Activated CD8-positive, alpha-beta T cell treated with anti-CD3 and anti-CD28 coated beads, Interleukin-2, amount 10 ng/mL, durations not matched to agents 7 days and 5 days (primary cell): ENCODE measurements at regions not wholly inside any gene's neighbourhood (a gene's known extent, or its start where the extent isn't known, plus 50 kb on each side); places are given as distances from the start of the nearest gene placed in this dataset.

ENCODE experiments used
- ATAC-seq: fragments of 150-1000 bp; cut with Tn5 transposase; one replicate; pipeline ENCODE4 v1.10.0; 2021; ENCODE audit warnings: moderate library complexity
- CTCF ChIA-PET: fragments of 350-600 bp; sonication (Branson Sonifier 250); formaldehyde crosslinking; loops from one replicate; lab custom pipeline; 2021; ENCODE audit warnings: antibody characterized with exemption; lab: Charles Lee
- POLR2A ChIA-PET: fragments of 350-600 bp; sonication (Branson Sonifier 250); formaldehyde crosslinking; loops from one replicate; lab custom pipeline; 2021; ENCODE audit warnings: antibody characterized with exemption; lab: Charles Lee
- DNase-seq: peaks from one replicate; pipeline ENCODE4 v3.0.0-alpha.2; 2020
- H3K27ac Mint-ChIP-seq: one replicate; pipeline ENCODE4 v1.8.0; 2021; ENCODE audit warnings: mild to moderate bottlenecking, mixed read lengths
- H3K27me3 Mint-ChIP-seq: one replicate; pipeline ENCODE4 v1.8.0; 2021; ENCODE audit warnings: low read depth, mixed read lengths
- H3K36me3 Mint-ChIP-seq: one replicate; pipeline ENCODE4 v1.8.0; 2021; ENCODE audit warnings: low read depth, mixed read lengths
- H3K4me1 Mint-ChIP-seq: one replicate; pipeline ENCODE4 v1.8.0; 2021; ENCODE audit warnings: low read depth, mixed read lengths
- H3K4me3 Mint-ChIP-seq: one replicate; pipeline ENCODE4 v1.8.0; 2021; ENCODE audit warnings: mild to moderate bottlenecking, mixed read lengths
- H3K9me3 Mint-ChIP-seq: one replicate; pipeline ENCODE4 v1.8.0; 2022; ENCODE audit warnings: mixed read lengths; ENCODE audit not compliant: insufficient read depth

DNA sequence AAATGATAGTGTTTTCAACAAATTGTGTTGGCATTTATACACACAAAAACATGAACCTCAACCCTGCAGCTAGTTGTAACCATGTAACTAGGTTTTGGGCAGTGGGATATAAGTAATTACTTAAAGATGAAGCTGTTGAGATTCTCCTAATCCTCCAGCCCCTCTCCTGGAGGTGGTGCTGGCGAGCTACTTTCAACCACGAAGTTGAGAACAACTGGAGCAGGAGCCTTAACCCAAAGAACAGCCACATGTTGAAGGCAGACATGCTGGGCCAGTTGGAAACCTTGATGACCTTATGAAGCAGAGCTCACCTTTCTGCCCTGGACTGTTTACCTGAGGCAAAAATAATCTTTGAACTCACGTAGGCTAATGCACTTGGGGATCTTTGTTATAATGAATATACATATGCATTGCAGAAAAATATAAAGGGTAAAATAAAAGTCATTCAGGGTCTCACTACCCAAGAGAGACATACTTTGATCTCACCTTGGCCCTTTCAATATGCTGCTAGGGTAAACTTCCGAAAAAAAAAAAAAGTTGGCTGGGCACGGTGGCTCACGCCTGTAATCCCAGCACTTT, 89.6 kb upstream of the NPAS2 start:
- H3K4me1 Mint-ChIP-seq, result no peaks in the 10 kb centered on the region
- H3K27me3 Mint-ChIP-seq, result peaks cover 7% of the 10 kb centered on the region
- H3K27ac Mint-ChIP-seq, result no peak overlapping the region
- peak; percentile 57 for DNase-seq
- ChIA-PET POLR2A (no interaction called here), CTCF (interaction anchor here (0.7 to 2.7 kb wide), 15 partner anchors 18 to 475 kb away, joined by 3 to 13 read pairs (median 3); no protein-coding TSS in a partner anchor)
- no peak overlapping the region for H3K4me3 Mint-ChIP-seq
- no peaks in the 10 kb centered on the region for H3K36me3 Mint-ChIP-seq
- peaks cover 5% of the 10 kb centered on the region for H3K9me3 Mint-ChIP-seq
- peak; percentile 47 for ATAC-seq

DNA sequence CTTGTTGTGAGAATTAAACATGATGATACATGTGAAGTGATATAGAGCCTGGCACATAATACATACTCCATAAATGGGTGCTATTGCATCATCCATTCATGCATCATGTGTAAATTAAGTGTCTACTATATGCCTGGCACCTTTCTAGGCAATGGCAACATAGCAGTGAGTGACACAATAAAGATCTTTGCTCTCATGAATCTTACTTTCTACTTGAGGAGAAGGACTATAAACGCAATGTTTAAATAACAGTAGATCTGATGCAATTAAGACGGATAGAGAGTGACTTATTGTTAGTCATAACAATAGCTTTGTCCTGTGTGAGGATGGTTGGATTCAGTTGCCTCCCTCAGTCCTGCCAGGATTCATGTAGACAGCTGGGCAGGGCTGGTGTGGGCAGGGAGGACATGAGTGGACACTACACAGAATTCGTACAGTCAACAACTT, 88.4 kb upstream of the NPAS2 start:
- H3K4me1 Mint-ChIP-seq, result no peaks in the 10 kb centered on the region
- H3K36me3 Mint-ChIP-seq, result no peaks in the 10 kb centered on the region
- peaks cover 9% of the 10 kb centered on the region for H3K27me3 Mint-ChIP-seq
- no peak overlapping the region for H3K4me3 Mint-ChIP-seq
- POLR2A ChIA-PET, result no interaction called here
- DNase-seq (no peak), ATAC-seq (no peak)
- peaks cover 5% of the 10 kb centered on the region for H3K9me3 Mint-ChIP-seq
- CTCF ChIA-PET, result interaction anchor here (1.2 to 2.7 kb wide), 2 partner anchors 140 to 256 kb away, joined by 3 to 6 read pairs; no protein-coding TSS in a partner anchor
- no peak overlapping the region for H3K27ac Mint-ChIP-seq

- ChIA-PET POLR2A (no interaction called here), CTCF (no interaction called here)
- Mint-ChIP-seq H3K4me3 (no peak overlapping the region), H3K9me3 (peaks cover 5% of the 10 kb centered on the region), H3K4me1 (no peaks in the 10 kb centered on the region), H3K36me3 (no peaks in the 10 kb centered on the region), H3K27me3 (peaks cover 6% of the 10 kb centered on the region), H3K27ac (no peak overlapping the region)
- no peak for DNase-seq
- no peak for ATAC-seq
These were observed 86.3 kb upstream of the NPAS2 start for GRCh38 chr2:100733391-100734187.

- Mint-ChIP-seq H3K9me3 (no peaks in the 10 kb centered on the region), H3K27me3 (peaks cover 9% of the 10 kb centered on the region), H3K36me3 (no peaks in the 10 kb centered on the region), H3K4me3 (no peak overlapping the region), H3K27ac (no peak overlapping the region), H3K4me1 (no peaks in the 10 kb centered on the region)
- CTCF ChIA-PET, result no interaction called here
- POLR2A ChIA-PET, result no interaction called here
- ATAC-seq (no peak), DNase-seq (no peak)
These were observed 83.6 kb upstream of the NPAS2 start for GRCh38 chr2:100736121-100736915.

GRCh38 chr2:100739735-100740432, 80.1 kb upstream of the NPAS2 start:
- no peak overlapping the region for H3K4me3 Mint-ChIP-seq
- no peaks in the 10 kb centered on the region for H3K4me1 Mint-ChIP-seq
- H3K9me3 Mint-ChIP-seq, result no peaks in the 10 kb centered on the region
- CTCF ChIA-PET, result no interaction called here
- no peaks in the 10 kb centered on the region for H3K36me3 Mint-ChIP-seq
- ATAC-seq (no peak), DNase-seq (no peak)
- H3K27me3 Mint-ChIP-seq, result peaks cover 9% of the 10 kb centered on the region
- POLR2A ChIA-PET, result no interaction called here
- H3K27ac Mint-ChIP-seq, result no peak overlapping the region

DNA sequence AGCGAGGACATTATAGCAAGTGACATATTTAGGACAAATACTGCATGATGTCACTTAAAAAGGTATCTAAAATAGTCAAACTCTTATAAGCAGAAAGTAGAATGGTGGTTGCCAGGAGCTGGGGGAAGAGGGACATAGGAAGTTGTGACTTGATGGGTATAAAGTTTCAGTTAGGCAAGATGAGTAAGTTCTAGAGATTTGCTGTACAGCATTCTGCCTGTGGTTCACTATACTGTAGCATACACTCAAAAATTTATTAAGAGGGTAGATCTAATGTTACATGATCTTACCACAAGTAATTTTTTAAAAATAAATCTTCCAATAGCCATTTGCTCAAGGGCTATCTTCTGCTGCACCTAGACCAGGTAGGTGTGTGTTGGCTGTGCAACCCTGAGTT, 78.1 kb upstream of the NPAS2 start:
- POLR2A ChIA-PET, result no interaction called here
- Mint-ChIP-seq H3K27ac (no peak overlapping the region), H3K4me1 (no peaks in the 10 kb centered on the region), H3K27me3 (peaks cover 7% of the 10 kb centered on the region), H3K36me3 (no peaks in the 10 kb centered on the region), H3K9me3 (no peaks in the 10 kb centered on the region), H3K4me3 (no peak overlapping the region)
- no peak for DNase-seq
- CTCF ChIA-PET, result interaction anchor here (1.5 kb wide), 1 partner anchor 131 kb away, joined by 3 read pairs; no protein-coding TSS in a partner anchor
- ATAC-seq, result no peak

DNA sequence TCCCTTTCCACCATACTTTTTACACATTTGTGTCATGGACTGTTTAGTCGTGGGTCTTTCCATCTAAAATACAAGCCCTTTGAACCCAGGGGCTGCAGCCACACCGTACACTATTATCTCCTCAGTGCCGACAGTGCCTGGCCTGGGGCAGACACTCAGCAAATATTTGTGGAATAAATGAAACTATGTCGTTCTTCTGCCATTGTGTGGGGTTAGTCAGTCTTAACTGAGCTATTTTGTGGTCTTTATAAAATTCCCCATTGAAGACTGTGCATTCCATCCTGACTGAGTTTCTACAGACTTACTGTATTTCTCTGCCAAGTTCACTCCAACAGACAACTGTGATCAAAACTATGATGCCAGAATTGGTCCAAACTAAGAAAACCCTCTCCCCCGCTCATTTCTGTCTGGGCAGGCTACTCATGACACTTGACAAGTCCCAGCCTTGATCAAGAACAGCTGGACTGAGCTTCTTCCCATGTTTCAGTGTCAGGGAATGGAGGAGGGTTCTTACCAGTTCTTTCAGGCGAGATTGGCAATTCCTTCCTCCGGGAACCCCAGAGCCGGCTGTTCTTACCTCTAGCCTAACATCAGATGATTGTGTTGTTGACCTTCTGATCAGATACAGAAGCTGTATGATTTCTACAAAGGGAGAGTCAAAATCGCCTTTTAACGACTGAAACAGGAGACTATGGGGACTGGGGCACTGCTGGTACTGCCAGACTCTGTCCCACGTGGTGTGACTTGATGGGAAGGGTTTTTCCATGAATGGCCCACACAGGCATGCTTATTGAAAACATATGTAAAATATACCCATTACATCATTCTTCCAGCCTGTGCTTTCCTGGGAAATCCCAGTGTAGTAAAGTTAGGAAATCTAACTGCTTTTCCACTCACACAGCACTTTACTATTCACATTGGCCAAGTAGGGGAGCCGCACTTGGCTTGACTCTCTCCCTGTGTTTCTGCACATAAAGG, 77.4 kb upstream of the NPAS2 start:
- no peak overlapping the region for H3K27ac Mint-ChIP-seq

GRCh38 chr2:100743741-100744140, 76.2 kb upstream of the NPAS2 start:
- Mint-ChIP-seq H3K9me3 (no peaks in the 10 kb centered on the region), H3K4me1 (peaks cover 11% of the 10 kb centered on the region), H3K27ac (no peak overlapping the region), H3K36me3 (no peaks in the 10 kb centered on the region), H3K27me3 (peaks cover 9% of the 10 kb centered on the region), H3K4me3 (no peak overlapping the region)
- POLR2A ChIA-PET, result no interaction called here
- DNase-seq (no peak), ATAC-seq (no peak)
- CTCF ChIA-PET, result no interaction called here

More for the DNA sequence above, 77.4 kb upstream of the NPAS2 start:
- CTCF ChIA-PET, result interaction anchor here (1.5 kb wide), 1 partner anchor 132 kb away, joined by 3 read pairs; no protein-coding TSS in a partner anchor
- Mint-ChIP-seq H3K4me3 (no peak overlapping the region), H3K27me3 (peaks cover 7% of the 10 kb centered on the region), H3K36me3 (no peaks in the 10 kb centered on the region), H3K9me3 (no peaks in the 10 kb centered on the region), H3K4me1 (peaks cover 2% of the 10 kb centered on the region)
- ATAC-seq (no peak), DNase-seq (no peak)
- POLR2A ChIA-PET, result no interaction called here

- POLR2A ChIA-PET, result no interaction called here
- H3K9me3 Mint-ChIP-seq, result no peaks in the 10 kb centered on the region
- CTCF ChIA-PET, result no interaction called here
These were observed 75.8 kb upstream of the NPAS2 start for GRCh38 chr2:100744184-100744583.

DNA sequence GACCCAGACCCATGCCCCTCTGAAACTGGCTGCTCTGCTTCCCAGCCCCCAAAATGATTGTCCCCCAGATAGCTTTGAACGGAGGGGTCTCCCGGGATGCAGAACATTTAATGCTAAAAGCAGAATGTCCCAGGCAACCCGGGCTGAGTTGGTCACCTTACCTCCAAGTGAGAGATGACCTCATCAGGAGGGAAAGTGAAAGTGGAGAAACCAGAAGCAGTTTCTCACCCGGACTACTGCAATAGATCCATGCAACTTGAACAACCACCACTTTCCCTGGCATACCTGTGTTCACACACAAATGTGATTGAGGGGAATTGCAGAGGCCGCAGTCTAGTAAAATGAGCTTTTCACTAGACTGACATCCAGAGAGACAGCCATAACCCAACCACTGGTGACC, 75.3 kb upstream of the NPAS2 start:
- peaks cover 11% of the 10 kb centered on the region for H3K4me1 Mint-ChIP-seq
- ATAC-seq (no peak), DNase-seq (no peak)
- H3K9me3 Mint-ChIP-seq, result no peaks in the 10 kb centered on the region
- POLR2A ChIA-PET, result no interaction called here
- CTCF ChIA-PET, result no interaction called here
- H3K36me3 Mint-ChIP-seq, result no peaks in the 10 kb centered on the region
- H3K27ac Mint-ChIP-seq, result no peak overlapping the region
- no peak overlapping the region for H3K4me3 Mint-ChIP-seq
- peaks cover 10% of the 10 kb centered on the region for H3K27me3 Mint-ChIP-seq

More at GRCh38 chr2:100744184-100744583, 75.8 kb upstream of the NPAS2 start:
- Mint-ChIP-seq H3K4me1 (peaks cover 11% of the 10 kb centered on the region), H3K36me3 (no peaks in the 10 kb centered on the region), H3K27me3 (peaks cover 9% of the 10 kb centered on the region), H3K27ac (no peak overlapping the region), H3K4me3 (no peak overlapping the region)
- no peak for ATAC-seq
- DNase-seq, result no peak
